ENCODE measurements at regions not wholly inside any gene's neighbourhood (a gene's known extent, or its start where the extent isn't known, plus 50 kb on each side); places are given as distances from the start of the nearest gene placed in this dataset.

DNA sequence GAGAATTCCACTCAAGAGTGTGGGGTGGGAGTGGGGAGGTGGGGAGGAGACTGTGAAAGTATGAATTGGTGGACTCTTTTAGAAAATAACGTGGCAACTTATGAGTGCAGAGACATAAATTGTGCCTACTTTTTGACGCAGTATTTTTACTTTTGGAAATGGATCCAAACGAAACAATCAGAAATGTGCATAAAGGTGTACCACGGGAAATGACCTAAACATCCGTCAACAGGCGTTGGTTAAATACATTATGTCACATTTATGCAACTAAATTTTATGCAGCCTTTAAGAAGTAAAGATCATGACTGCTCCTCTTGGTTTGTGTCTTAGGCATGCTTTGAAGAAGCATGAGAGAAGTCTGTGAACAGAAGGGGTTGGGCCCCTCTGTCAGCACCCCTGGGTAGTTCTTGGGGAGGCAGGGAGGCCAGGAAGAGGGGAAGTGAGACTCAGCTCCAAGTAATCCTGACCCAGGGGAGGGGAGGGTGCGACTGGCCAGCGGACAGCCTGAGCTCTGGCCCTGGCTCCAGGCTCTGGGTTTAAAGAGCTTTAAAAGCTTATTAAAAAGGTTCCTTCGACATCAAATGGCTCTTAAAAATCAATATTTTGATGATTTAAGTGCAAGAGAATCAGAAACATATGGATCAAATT lies 126.4 kb upstream of the HAAO start:
- ATAC-seq (no peak), DNase-seq (no peak)

DNA sequence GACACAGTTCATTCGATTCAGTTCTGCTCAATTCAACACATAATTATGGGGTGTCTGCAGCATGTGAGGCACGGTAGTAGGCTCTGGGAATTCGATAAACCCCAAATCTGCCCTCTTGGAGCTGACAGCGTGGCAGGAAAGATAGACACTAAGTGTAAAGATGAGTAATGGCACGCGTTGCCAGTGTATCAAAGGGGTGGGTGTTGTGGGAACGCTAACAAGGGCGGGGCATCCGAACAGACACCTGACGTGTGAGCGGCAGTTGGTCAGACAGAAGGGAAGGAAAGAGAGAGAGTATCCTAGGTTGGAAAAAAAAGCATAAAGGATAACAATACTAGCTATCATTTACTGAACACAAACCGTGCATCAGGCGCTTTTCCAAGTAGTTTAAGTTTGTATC lies 125.7 kb upstream of the HAAO start:
- DNase-seq (no peak), ATAC-seq (no peak)

DNA sequence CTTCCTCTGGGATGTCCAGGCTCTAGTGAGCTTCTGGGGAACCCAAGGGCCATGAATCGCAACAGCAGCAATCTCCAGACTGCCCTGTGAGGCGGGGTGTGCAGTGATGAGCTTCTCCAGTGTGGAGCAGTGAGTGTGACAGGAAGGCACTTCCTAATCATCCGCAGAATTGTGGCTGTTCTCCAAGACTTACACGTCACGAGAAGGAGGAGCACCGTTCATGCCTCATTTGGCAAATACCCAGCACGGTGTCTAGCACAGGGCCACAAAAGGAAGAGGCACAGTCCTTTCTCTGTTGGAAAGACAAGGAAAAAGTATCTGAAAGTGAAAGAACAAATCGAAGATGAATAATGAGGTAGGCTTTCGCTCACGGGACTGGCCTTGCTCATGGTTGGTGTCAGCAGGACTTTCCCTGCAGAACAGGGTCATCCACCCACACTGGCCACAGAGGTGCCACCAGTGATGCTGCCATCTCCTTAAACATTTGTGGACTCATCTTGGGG lies 125.1 kb upstream of the HAAO start:
- ATAC-seq (peak; percentile 67), DNase-seq (peak; percentile 33)

DNA sequence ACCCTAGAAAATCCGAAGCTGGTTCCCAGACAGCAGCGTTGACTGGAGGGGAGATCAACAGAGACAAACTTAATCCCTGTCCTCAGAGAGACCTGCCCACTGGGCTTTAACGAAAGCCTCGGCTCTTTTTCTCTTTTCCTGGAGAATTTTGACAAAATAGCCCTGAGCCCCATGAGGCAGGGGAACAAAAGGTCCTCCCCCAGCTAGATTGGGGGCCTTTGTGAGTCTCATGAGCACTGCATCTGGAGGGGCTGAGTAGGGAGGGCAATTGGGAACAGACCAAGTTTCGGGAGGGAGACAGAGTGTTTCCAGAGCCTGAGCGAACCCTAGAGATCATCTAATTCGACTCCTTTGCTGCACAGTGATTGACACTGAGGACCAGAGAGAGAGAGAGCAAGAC lies 123.9 kb upstream of the HAAO start:
- DNase-seq (no peak), ATAC-seq (no peak)

DNA sequence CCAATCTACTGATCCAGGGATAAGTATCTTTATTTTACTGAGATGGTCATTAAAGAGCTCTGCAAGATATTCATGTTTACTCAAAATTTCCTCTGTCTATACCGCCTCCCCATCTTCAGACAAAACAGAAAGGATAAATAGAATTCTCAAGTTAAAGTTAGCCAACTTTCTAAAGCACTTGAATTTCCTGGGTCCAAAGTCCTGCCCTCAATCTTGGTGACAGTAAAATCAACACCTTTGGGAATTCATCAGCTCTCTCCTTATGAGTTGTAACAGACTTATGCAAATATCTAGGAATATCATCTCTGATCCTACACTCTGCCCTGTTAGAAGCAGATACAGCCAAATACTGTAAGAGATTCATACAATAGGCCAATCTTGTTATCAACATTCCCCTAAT lies 122.5 kb upstream of the HAAO start:
- DNase-seq: no peak
- no peak for ATAC-seq

DNA sequence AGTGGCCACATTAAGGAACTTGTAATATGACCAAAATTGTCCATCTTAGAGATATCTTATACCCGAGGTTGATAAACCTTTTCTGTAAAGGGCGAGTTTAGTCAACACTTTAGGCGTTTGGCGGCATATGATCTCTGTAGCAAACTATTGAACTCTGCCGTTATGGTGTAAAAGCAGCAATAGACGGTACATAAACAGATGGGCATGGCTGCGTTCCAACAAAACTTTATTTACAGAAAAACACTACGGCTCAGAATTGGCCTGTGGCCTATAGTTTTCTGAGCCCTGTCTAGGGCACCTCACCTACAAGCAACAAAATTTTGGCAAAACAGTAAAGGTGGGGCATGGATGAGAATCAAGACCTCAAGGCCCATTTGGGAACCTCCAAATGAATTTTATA lies 121.9 kb upstream of the HAAO start:
- DNase-seq (no peak), ATAC-seq (no peak)

DNA sequence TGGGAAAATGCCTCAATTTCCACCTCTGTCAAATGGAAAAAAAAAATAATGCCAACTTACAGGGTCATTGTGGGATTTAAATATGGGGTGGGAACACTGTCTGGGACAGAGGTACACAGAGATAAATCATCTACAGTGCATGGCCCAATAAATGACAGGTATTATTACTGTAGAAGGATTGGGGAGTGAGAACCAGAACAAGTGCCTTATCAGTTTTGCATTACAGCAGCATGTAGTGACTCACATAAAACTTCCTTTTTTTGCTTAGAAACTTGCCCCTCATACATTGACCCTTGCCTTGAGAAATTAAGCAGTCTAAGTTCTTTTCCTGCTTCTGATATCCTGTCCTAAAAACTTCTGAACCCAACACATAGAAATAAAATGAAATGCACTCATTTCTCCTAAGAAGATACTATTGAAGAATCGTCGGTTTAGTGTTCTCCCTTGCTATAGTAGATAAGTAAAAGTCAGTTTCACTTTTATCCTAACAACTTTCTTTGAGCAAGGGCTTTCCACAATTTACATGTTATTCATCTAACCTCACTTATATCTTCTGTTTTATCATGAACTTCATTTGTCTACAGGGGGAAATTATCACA lies 121.0 kb upstream of the HAAO start:
- ATAC-seq: no peak
- no peak for DNase-seq

DNA sequence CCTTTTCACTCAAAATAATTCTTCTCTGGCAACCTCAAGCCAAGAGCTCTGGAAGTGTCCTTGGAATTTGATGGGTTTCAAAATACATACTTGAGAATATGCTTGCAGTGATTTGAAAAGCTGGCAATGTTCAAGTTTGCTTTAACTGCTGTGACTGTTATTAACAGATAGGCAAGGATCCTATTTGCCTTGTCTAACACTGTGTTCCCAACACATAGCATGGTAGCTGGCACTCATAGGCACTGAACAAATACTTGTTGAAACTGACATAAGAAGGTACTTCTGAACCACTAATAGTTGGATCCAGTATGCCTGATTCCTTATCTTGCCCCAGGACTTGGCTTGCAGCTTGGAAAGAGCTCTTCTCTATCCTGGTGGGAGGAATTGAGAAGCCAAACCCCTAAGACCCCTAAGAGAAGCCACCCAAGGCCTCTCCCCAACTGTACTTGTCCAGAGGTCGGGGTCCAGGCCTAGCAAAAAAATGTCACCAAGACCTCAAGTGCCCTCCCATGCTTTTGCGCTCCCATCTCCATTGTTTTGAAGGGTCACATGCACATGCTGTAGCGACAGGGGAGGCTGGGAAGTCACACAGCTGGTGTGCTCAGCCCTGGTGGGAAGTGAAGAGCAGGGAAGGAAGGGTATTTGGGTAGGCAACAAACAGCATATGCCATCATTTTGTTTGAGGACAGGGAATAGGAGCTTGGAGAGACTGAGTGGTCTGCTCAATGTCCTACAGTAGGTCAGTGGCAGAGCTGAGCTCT lies 118.4 kb upstream of the HAAO start:
- no peak for ATAC-seq
- DNase-seq: no peak

DNA sequence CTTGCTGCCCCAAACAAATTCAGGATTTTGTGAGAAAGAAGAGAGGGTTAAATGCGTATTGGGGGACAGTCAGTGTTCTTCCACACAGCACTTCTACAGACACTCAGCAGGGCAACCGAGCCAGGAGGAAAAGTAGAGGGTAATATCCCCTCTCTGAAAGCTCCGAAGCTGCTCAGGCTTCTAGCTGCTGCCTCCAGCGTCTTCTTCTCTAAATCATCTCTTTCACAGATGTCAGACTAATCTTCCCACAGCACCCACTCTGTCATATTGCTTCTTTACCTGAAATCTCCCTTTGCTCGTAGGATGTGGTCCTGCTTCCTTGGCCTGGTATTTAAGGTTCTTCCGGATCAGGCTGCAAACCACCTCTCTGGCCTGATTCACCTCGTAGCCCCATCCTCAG lies 117.6 kb upstream of the HAAO start:
- ATAC-seq (no peak), DNase-seq (no peak)

DNA sequence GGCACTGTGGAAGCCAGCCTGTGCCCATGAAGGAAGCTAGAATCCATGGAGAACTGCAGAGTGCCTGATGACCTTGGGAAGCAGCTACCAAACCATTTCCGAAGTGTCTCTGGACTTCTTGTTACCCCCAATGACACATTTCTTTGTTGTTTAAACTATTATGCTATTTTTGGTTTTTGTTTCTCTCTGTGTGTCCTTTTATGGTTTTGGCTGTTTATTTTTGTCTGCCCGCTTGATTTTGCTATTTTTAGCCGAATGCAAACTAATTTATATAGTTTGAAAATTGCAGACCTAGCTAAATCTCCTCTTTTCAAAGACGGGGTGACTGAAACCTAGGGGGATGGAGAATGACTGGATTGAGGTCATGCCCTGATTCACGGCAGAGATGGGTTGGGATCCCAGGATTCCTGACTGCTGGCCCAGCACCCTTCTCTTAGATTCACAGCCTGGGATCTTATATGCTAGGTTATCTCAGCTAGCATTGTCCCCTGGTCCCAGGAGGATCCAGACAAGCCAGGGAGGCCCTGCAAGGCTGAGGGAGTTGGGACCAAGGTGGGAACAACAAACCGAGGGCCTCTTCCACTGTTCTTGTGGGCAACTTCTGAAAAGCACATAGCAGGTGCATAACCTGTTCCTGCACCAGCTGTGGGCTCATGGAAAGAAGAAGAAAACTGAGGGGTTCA lies 116.3 kb upstream of the HAAO start:
- DNase-seq (no peak), ATAC-seq (no peak)

DNA sequence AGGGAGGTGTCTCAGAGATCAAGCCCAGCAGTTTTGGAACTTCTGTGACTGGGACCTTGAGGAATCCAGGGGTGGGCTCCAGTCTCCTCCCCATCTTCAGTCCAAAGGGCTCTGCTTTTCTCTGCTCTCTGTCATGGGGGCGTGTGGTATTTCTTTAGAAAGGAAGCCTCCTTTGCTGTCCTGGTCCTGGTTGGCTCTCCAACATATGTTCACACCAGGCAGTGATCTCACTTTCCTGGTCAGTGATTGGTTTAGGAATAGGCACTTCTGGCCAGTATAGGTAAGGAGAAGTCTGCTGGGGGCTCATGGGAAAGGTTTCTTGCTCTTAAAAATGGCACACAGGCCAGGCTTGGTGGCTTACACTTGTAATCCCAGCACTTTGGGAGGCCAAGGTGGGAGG lies 115.5 kb upstream of the HAAO start:
- DNase-seq: no peak
- no peak for ATAC-seq

DNA sequence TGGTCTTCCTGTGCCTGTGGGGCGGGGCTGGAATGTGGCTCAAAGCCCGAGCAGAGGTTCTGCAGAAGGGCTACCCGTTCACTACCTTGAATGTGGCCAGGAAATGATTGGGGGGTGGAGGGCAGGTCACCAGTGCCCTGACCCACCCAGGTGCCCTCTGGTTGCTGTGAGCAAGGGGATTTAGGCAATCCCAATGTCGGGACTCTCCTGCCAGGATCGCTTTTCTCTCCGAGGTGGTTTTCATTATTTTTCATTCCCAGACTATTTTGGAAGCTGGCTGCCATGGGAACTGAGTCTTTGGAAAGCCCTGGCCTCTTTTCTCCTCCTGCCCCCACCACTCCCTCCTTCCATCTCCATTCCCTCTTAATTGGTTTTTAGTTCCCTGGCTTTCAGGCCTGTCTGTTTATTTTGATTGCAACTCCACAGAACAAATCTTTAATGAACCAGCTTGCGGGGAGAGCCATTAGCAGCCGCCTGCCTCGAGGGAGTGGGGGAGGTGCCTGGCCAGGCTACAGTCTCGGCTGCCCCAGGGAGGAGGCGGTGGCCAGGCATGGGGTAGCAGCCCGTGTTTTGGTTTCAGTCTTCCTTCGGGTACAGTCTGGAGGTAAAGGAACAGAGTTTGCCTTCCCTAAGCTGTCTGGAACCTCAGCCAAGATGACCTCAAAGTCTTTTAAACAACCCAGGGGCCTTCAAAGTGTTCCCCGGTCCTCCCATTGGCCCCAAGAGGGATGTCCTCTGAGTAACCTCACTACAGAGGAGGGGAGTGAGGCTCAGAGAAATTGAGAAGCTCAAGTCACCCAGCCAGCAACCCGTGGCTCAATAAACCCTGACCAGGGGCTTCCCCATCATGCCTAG lies 114.4 kb upstream of the HAAO start:
- no peak for ATAC-seq
- DNase-seq: no peak

DNA sequence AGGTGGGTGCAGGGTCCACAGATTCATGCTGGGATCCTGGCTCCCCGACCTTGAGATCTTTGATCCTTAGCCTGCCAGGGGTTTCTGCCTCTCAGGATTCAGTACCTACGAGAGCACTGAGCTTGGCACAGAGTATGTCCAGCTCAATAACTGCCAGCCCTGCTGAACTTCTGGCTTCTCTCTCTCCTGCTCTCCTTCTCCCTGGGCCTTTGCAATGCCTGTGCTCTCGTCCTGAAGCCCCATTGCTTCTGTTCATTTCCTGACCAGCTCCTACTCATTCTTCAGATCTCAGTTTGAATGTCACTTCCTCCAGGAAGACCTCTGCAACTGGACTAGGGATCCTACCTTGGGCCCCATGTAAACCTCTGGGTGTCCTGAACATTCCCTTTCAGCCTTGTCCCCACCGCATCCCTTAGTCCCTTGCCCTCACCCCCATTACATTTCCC lies 113.8 kb upstream of the HAAO start:
- no peak for ATAC-seq

DNA sequence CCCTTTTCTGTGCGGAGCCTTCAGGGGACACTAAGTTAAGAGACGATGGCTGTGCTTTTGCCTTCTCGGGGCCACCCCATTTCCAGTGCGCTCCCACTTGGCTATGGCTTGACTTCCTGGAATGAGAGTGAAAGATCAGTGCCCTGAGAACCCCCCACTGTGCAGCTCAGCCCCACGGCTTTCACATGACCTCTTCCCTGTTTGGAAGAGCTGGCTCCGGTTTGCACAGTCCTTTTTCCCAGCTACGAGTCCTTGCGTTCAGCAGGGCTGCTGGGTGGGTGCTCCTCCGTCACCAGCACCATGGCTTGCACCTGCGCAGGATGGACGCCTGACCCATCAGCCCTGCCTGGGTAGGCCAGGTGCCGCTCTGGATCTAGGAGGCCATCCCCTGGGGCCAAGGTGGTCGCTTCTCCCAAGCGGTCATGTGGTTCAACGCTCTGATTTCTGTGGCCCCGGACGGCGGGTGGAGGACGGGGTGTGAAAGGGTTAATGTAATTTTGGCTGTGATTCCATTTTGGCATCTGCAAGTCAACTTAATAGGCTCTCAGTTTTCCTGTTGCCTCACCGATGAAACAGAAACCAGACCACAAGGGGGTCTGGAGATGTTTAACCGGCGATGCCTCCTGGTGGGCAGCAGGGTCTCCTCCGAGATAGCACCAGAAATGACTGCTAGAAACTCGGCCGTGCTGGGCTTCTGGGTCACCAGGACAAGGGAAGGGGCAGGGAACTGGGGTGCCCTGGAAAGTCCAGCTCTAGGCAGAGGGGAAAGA lies 113.1 kb upstream of the HAAO start:
- DNase-seq (no peak), ATAC-seq (no peak)

More for the DNA sequence above, 113.8 kb upstream of the HAAO start:
- no peak for DNase-seq

DNA sequence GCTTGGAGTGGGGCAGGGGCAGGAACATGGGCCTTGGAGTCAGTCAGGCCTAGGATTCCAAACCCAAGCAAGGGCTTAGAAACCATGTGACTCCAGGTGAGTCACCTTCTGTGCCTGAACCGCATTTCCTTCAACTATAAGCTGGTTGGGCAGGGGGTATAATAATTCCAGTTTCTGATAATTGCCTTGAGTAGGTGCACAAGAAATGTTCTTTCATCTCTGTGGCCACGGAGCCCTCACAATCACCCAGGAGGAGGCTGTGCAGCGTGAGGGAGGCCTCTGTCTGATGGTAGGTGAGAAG lies 112.1 kb upstream of the HAAO start:
- no peak for ATAC-seq
- no peak for DNase-seq

DNA sequence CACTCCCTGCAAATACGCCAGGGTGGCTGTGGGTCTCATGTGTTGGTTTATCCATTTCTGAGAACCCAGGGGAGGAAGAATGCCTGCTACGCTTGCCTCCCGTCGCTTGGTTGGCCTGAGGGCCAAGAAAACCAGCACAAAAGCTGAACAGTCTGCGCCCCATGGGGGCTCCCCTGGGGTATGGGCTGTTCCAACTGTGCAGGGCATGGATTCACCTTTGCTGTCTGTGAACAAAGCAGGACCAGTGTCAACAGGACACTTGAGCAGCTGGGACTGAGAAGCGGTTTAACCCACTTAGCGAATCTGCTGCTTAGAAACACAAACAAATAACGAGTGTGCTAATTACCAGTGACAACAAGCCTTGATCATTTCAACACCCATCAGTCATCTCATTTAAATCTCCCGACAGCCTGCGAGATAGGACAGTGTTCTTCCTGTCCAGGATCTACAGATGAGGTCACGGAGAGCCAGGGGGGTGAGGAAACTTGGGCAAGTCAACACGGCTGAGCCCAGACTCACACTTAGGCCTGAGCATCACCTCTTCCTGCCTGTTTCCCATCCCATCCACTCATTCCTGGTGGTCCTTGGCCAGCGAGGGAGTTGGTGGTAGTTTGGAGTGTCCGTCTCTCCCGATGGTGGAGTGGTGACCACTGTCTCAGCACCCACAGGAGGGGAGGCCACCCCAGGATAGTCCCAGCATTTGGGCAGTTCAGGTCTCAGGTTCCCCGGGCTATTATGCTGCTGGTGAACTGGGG lies 111.6 kb upstream of the HAAO start:
- DNase-seq (no peak), ATAC-seq (no peak)

DNA sequence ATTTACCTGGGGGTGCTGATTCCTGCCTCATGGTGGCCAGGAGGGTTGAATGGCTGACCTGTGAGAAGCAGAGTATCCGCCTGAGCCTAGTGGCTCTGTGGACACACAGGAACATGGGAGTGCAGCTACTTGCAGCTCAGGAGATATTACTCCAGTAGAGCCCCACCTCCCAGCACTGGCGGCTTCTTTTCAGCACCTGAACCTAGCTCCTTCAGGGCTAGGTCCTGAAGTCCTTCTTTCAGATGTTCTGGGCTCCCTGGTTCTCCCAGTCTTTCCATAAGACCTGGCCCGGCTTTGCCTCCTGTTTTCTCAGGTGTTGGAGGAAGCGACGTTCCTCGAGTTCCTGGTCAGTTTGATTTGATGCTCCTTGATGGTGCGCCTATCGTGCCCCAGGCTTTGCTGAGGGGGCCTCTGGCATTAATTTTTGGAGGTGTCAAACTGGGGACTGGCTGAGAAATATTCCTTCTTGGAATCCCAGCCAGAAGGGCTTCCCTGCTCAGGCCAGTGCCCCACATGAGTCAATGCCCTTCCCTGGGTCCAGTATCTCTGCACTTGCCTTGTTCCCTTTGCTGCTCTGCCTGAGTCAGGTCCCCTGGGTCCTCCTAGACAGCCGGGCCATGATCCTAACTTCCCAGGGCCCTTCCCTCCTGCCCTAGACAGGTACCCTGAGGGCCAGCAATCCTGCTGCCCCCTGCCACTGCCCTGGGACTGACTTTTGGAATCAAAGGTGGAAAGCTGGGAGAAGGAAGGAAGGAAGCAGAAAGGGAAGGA lies 110.7 kb upstream of the HAAO start:
- ATAC-seq: no peak
- DNase-seq: no peak

DNA sequence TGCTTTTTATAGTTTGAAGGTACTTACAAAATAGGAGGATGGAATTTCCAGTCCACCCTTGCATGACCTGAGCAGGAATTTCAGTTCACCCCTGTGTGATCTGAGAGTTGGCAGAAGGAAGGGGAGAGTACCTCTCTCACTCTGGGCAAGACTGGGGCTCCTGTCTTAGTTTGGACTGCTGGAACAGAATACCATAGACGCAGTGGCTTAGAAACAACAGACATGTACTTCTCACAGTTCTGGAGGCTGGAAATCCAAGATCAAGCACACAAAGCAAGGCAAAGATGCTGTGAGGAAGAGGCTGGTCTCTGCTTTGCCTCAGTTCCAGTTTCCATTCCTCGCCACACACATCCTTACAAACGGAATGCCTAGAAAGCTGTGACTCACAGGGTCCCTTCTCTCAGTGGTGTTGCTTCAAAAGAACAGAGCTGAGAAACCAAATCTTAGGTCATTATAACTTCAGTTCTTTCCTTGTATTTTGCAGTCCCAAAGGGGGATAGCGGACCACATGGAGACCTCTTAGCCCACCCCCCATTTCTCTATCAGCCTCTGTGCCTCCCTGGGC lies 108.8 kb upstream of the HAAO start:
- ATAC-seq (no peak), DNase-seq (no peak)

DNA sequence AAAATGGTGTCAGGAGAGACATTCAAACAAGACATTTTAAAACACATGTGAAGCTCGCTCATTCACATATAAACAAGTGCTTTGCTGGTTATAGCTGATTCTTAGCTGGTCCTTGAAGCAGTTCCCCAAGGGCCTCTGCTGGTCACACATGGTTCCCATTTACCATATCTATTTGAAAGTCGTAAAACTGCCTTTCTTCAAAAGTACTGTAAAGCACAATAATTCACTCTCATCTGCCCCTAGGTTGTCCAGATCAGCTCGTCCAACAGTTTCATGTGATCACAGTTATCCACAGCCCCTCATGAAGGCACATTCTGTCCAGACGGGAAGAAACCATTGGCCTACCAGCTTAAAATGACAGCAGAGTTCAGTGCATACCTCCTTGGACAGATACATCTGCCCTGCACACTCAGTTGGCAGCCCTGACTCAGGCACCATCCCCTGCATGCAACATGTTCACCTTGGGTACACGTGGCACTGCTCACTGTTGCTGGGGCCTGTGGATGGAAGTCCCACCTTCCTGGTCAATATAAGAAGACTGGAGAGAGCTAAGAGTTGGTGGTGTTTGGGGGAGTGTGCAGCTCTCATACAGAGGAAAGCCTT lies 108.0 kb upstream of the HAAO start:
- ATAC-seq (no peak), DNase-seq (no peak)

Data from stimulated activated naive CD8-positive, alpha-beta T cell treated with anti-CD3 and anti-CD28 coated beads, Interleukin-15, Interleukin-2, amounts not matched to agents 100 U/mL and 50 U/mL, for 24 hours (primary cell).